HG03571 (cell line): ENCODE measurements at regions not wholly inside any gene's neighbourhood (a gene's known extent, or its start where the extent isn't known, plus 50 kb on each side); places are given as distances from the start of the nearest gene placed in this dataset.
"Not testable (repeated sequence)": the region's sequence is repeated elsewhere in the genome, so short reads cannot be mapped to it uniquely, and the experiment has no call there.

Experiments used
- ATAC-seq: cut with Tn5 transposase; IDR thresholded peaks from one replicate; pipeline ENCODE4 v1.9.1; 2021; ENCODE audit not compliant: unreplicated experiment

GRCh38 chrX:1060562-1060960 lies 151.9 kb downstream of the CRLF2 start:
- no peak for ATAC-seq

- ATAC-seq: no peak
Observed at GRCh38 chrX:1059576-1060561, 152.6 kb downstream of the CRLF2 start.

GRCh38 chrX:1053600-1053999 lies 158.8 kb downstream of the CRLF2 start:
- not testable (repeated sequence) for ATAC-seq

DNA sequence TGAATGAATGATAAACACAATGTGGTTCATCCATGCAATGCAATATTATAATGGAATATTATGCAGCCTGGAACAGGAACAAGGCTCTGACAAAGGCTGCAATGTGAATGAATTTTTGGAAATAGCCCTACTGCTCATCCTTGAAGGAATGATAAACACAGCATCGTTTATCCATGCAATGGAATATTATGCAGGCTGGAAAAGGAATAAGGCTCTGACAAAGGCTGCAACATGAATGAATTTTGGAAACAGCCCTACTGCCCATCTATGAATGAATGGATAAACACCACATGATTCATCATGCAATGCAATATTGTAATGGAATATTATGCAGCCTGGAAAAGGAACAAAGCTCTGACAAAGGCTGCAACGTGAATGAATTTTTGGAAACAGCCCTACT lies 159.4 kb downstream of the CRLF2 start:
- no peak for ATAC-seq

DNA sequence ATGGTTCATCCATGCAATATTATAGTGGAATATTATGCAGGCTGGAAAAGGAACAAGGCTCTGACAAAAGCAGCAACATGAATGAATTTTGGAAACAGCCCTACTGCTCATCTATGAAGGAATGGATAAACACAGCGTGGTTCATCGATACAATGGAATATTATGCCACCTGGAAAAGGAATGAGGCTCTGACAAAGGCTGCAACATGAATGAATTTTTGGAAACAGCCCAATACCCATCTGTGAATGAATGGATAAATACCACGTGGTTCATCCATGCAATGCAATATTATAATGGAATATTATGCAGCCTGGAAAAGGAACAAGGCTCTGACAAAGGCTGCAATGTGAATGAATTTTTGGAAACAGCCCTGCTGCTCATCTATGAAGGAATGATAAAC lies 160.4 kb downstream of the CRLF2 start:
- no peak for ATAC-seq

DNA sequence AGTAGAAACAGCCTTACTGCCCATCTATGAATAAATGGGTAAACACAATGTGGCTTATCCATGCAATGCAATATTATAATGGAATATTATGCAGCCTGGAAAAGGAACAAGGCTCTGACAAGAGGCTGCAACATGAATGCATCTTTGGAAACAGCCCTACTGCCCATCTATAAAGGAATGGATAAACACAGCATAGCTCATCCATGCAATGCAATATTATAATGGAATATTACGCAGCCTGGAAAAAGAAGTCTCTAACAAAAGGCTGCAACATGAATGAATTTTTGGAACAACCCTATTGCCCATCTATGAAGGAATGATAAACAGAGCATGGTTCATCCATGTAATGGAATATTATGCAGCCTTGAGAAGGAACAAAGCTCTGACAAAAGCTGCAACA lies 161.0 kb downstream of the CRLF2 start:
- ATAC-seq: no peak

DNA sequence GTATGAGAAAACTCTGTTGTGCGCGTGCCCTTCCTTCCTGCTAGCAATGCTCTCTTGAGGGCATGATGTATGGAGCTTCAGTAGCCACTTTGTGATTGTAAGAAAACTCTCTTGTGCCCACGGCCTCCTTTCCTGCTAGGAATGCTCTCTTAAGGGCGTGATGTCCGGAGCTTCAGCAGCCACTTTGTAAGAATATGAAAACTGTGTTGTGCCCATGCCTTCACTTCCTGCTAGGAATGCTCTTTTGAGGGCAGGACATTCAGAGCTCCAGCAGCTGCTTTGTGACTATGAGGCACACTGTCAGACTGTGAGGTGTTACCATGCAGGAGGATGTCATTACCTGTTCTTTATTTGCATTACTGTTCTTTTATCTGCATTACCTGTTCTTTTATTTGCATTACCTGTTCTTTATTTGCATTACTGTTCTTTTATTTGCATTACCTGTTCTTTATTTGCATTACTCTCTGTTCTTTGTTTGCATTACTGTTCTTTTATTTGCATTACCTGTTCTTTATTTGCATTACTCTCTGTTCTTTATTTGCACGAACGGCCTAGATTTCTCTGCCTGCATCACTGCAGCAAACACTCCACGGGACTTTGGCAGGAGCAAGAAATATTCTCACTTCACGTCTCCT lies 166.7 kb downstream of the CRLF2 start:
- ATAC-seq: no peak

DNA sequence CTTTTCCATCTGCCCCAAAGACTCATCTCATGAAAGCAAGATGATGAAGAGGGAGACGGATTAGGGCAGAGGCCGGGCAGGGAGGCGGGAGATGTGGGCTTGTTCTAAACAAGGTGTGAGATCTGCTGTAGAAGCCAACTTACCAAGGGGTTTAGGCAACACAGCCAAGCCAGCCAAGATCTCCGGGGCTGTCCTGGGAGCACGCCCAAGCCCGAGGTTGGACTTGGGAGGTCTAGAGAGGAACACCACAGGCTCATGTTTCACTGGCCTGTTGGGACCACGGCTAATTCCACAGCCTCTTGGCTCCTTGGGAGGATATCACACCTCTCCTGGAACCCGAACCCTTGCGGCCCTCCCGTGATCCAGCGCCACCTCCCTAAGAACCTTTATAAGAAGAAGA lies 171.4 kb downstream of the CRLF2 start:
- ATAC-seq: no peak

- ATAC-seq: not testable (repeated sequence)
Observed at GRCh38 chrX:1035931-1036330, 176.5 kb downstream of the CRLF2 start.

GRCh38 chrX:1035206-1035605 lies 177.2 kb downstream of the CRLF2 start:
- no peak for ATAC-seq

DNA sequence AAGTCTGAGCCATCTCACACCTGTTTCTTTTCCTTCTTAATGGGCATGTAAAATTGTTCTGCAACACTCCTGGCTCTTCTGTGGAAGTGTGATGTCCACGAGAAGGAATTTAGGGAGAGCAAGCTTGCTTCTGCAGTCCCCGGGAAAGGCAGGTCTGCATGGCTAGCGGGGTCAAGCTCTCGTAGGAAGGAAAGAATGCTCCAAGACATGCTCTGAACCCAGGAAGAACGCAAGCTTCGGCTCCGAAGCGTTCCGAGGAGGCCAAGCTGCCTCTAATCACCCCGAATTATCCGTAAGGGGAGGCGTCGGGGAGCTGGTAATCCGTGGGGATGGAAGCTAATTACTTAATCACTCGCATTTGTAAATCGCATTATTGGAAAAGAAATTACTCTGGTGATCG lies 177.7 kb downstream of the CRLF2 start:
- no peak for ATAC-seq

- no peak for ATAC-seq
Observed at GRCh38 chrX:1031521-1032430, 180.7 kb downstream of the CRLF2 start.

- ATAC-seq: no peak
Observed at GRCh38 chrX:1029494-1029893, 183.0 kb downstream of the CRLF2 start.

DNA sequence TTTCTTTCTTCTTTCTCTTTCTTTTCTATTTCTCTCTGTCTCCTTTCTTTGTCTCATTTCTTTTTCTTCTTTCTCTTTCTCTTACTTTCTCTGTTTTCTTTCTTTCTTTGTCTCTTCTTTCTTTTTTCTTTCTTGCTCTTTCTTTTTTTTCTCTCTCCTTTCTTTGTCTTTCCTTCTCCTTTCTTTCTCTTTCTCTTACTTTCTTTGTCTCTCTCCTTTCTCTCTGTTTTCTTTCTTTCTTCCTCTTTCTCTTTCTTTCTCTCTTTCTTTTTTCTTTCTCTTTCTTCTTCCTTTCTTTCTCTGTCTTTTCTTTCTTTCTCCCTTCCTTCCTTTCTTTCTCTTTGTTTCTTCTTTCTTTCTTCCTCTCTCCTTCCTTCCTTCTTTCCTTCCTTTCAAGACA lies 184.8 kb downstream of the CRLF2 start:
- ATAC-seq: no peak

DNA sequence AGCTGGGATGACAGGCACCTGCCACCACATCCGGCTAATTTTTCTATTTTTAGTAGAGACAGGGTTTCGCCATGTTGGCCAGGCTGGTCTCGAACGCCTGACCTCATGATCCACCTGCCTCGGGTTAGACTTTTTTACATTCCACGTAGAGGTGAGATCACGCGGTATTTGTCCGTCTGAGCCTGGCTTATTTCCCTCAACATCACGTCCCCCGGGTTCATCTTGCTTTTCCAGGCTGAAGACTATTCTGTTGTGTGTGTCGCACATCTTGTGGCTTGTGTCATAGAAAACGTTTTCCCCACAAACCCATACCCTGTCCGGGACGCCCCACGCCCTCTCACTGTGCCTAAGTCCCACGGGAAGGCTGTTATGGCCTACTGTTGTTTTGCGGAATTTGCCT lies 185.3 kb downstream of the CRLF2 start:
- no peak for ATAC-seq

GRCh38 chrX:1026263-1027015 lies 186.0 kb downstream of the CRLF2 start:
- ATAC-seq: peak; percentile 71

GRCh38 chrX:1025413-1025812 lies 187.0 kb downstream of the CRLF2 start:
- ATAC-seq: no peak

- no peak for ATAC-seq
Observed at GRCh38 chrX:1023676-1024075, 188.8 kb downstream of the CRLF2 start.

- ATAC-seq: not testable (repeated sequence)
Observed at GRCh38 chrX:1021314-1021993, 191.0 kb downstream of the CRLF2 start.

DNA sequence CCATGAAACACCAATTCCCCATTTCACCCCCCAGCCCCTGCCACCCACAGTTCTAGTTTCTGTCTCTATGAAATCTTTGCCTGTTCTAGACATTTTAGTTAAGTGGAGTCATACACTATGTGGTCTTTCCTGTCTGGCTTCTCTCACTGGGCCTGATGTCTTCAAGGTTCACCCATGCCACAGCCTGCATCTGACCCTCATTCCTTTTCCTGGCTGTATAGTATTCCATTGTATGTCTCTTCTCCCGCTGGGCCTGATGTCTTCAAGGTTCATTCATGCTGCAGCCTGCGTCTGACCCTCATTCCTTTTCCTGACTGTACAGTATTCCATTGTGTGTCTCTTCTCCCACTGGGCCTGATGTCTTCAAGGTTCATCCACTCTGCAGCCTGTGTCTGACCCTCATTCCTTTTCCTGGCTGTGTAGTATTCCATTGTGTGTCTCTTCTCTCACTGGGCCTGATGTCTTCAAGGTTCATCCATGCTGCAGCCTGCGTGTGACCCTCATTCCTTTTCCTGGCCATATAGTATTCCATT lies 191.7 kb downstream of the CRLF2 start:
- no peak for ATAC-seq
